HG03064 (cell line): ENCODE measurements at regions not wholly inside any gene's neighbourhood (a gene's known extent, or its start where the extent isn't known, plus 50 kb on each side); places are given as distances from the start of the nearest gene placed in this dataset.

Source experiments
- ATAC-seq: cut with Tn5 transposase; IDR thresholded peaks from one replicate; pipeline ENCODE4 v1.9.1; 2021; ENCODE audit warnings: low read depth; ENCODE audit not compliant: unreplicated experiment

GRCh38 chr2:123258877-123259539 is 766.1 kb upstream of the CNTNAP5 start:
- no peak for ATAC-seq

GRCh38 chr2:123262856-123263255 is 762.2 kb upstream of the CNTNAP5 start:
- no peak for ATAC-seq

GRCh38 chr2:123283431-123283830 is 741.7 kb upstream of the CNTNAP5 start:
- ATAC-seq, result no peak

- no peak for ATAC-seq
These were observed 721.4 kb upstream of the CNTNAP5 start for GRCh38 chr2:123303731-123304130.
